ENCODE measurements at regions not wholly inside any gene's neighbourhood (a gene's known extent, or its start where the extent isn't known, plus 50 kb on each side); places are given as distances from the start of the nearest gene placed in this dataset.
"Not testable (repeated sequence)": the region's sequence is repeated elsewhere in the genome, so short reads cannot be mapped to it uniquely, and the experiment has no call there.

DNA sequence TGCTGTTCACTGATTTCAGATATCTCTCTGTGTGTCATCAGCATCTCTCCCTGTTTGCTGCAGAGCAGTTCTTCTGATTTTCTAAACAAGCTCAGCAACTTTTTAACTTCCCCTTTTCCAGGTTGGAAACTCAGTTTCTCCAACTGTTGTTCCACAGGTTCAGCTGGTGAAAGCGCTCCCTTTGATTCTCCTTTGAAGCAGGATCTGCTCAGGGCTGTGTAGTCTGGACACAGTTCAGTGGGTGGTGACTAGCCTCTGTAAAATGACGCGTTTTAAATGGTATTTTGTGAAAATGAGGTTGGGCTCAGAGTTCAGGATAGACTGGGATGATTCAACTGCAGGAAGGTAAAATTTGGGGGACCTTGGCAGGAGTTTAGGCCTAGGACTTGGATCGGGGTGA lies 106.3 kb downstream of the TRIM43 start:
- ChIA-PET POLR2A (no interaction called here), CTCF (no interaction called here)
- H3K36me3 Mint-ChIP-seq (ENCODE audit: low read depth): no peaks in the 10 kb centered on the region
- H3K27ac Mint-ChIP-seq: no peak overlapping the region
- no peaks in the 10 kb centered on the region for H3K4me1 Mint-ChIP-seq
- DNase-seq: no peak
- no peak overlapping the region for H3K4me3 Mint-ChIP-seq
- H3K27me3 Mint-ChIP-seq: peaks cover 23% of the 10 kb centered on the region
- H3K9me3 Mint-ChIP-seq: no peaks in the 10 kb centered on the region

DNA sequence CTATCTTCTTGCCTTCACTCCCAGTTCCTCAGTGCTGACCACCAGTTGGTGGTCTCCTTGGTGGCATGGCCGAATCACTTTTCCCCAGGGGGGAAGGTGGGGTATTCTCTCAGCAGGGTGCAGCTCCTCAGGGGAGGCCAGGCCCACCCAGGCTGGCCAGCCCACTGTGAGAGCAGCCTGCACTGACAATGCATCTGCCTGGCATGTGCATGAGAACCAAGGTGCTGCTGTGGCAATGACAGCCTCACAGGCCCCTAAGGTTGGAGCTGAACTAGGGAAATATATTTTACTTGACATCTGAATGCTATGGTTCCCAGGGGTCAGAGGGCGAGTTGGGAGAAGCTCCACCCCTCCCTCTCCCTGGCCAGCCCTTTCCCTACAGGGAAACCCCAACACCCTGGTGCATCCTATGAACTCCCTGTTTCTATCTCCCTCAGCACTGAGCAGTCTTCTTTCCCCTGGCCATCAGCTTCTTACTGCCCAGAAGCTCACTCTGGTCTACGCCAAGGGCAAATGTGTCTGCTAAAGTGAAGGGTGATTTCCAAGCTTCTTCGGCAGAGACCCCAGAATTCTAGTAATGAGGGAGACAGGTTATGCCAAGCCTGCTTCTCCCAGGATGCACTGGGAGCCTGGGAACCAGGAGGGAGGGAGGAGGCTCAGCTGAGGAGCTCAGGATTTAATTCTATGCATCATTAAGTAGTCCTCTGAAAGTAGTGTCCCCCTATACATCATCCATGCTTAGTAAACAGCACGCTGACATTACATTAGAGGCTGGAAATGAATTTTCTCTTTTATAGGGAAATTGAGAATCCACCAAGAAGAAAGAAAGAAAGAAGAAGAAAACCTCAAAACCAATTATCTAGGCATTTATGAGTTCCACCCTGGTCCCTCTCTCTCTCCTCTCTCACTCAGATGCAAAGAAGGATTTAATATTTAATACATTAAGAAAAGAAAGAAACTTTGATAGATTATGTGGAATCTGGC lies 107.7 kb downstream of the TRIM43 start:
- CTCF ChIA-PET: not testable (repeated sequence)
- peaks cover 27% of the 10 kb centered on the region for H3K27me3 Mint-ChIP-seq

DNA sequence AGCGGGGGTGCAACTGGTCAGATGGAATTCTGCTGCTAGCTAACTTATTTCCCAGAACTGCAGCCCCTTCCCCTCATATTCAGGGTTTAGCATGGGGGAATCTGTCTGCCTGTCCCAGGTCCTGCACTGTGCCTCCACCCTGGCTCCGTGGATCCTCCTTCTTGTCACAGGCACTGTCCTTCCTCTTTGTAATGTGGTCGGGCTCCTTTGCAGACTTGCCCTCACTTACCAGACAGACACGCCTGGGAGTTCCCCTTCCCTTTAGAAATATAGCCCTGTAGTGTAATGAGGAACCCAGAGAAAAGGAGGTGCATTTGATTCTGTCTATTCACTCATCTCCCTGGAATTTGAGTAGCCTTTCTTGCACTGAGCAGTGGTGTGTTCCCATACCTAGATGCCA lies 108.7 kb downstream of the TRIM43 start:
- ChIA-PET POLR2A (no interaction called here), CTCF (no interaction called here)
- Mint-ChIP-seq H3K4me3 (no peak overlapping the region), H3K9me3 (no peaks in the 10 kb centered on the region), H3K36me3 (ENCODE audit: low read depth) (no peaks in the 10 kb centered on the region), H3K27me3 (peaks cover 27% of the 10 kb centered on the region), H3K27ac (no peak overlapping the region), H3K4me1 (no peaks in the 10 kb centered on the region)
- DNase-seq: no peak

More for the DNA sequence above, 107.7 kb downstream of the TRIM43 start:
- H3K36me3 Mint-ChIP-seq (ENCODE audit: low read depth); POLR2A ChIA-PET; H3K4me3 Mint-ChIP-seq; DNase-seq; H3K9me3 Mint-ChIP-seq; H3K27ac Mint-ChIP-seq; H3K4me1 Mint-ChIP-seq: not testable (repeated sequence)

DNA sequence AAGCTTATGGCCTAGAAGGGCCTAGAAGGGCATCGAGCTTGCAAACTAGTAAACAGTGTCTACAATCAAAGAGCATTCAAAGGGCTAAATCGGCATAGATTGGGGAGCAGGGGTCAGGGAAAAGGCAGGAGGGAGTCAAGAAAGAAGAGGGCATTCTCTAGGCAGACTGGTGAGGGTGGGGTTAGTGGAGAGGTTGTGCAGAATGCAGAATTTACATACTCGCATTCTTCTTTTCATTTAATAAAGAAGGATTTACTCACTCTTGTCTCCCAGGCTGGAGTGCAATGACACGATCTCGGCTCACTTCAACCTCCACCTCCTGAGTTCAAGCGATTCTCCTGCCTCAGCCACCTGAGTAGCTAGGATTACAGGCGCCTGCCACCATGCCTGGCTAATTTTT lies 110.7 kb downstream of the TRIM43 start:
- ChIA-PET CTCF (no interaction called here), POLR2A (no interaction called here)
- no peaks in the 10 kb centered on the region for H3K9me3 Mint-ChIP-seq
- no peak overlapping the region for H3K4me3 Mint-ChIP-seq
- no peak for DNase-seq
- no peaks in the 10 kb centered on the region for H3K36me3 Mint-ChIP-seq (ENCODE audit: low read depth)
- peaks cover 18% of the 10 kb centered on the region for H3K27me3 Mint-ChIP-seq
- no peak overlapping the region for H3K27ac Mint-ChIP-seq
- H3K4me1 Mint-ChIP-seq: no peaks in the 10 kb centered on the region

DNA sequence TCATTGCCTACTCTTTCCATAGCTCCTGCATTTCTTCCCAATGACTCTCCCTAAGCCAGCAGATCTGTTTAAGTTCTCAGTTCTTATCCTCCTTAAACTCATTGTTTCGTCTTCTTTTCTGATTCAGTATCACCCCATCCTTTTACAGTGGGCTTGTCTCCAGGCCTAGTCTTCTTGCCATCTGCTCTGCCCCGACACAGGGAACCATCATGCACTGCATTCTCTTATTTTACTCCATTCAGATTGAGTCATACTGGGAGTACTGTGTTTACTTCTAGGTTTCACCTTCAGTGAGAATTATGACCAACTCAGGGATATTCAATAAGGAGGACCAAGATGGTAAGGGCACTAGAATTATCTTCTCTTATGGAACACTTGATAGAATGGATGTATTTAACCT lies 115.4 kb downstream of the TRIM43 start:
- H3K27ac Mint-ChIP-seq; H3K36me3 Mint-ChIP-seq (ENCODE audit: low read depth); DNase-seq; CTCF ChIA-PET; H3K4me3 Mint-ChIP-seq; H3K9me3 Mint-ChIP-seq; H3K4me1 Mint-ChIP-seq; POLR2A ChIA-PET: not testable (repeated sequence)
- peaks cover 12% of the 10 kb centered on the region for H3K27me3 Mint-ChIP-seq

DNA sequence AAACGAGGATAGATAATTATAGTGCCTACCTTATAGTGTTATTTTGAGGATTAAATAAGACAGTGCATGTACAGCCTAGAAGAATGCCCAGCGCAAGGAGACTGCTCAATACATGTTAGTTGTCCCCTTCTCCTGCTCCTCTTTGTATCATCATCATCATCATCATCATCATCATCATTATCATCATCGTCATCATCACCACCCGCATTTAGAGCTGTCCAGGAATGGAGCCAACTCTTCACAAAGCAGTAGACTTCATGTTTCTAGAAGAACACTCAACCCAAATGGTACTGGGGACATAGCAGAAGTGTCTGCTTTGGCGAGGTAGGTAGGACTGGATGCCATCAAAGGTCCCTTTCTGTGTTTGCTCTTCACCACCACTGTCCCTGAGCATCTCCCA lies 116.0 kb downstream of the TRIM43 start:
- ChIA-PET CTCF (no interaction called here), POLR2A (no interaction called here)
- no peak for DNase-seq
- H3K4me3 Mint-ChIP-seq: no peak overlapping the region
- H3K27ac Mint-ChIP-seq: no peak overlapping the region
- no peaks in the 10 kb centered on the region for H3K36me3 Mint-ChIP-seq (ENCODE audit: low read depth)
- H3K4me1 Mint-ChIP-seq: no peaks in the 10 kb centered on the region
- no peaks in the 10 kb centered on the region for H3K9me3 Mint-ChIP-seq
- peaks cover 12% of the 10 kb centered on the region for H3K27me3 Mint-ChIP-seq

DNA sequence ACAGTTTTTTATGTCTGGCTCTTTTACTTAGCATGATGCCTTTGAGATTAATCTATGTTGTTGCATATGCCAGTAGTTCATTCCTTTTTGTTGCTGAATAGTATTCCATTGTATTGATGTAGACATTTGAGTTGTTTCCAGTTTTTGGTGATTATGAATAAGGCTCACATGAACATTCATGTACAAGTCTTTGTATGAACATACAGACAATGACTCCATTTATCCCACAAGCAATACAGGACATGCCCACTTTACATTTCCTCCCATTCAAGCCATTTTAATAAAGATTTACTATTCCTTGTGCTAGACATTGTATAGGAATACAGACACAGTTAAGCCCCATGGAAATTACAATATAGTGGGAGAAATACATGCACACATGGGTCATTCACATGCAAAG lies 118.0 kb downstream of the TRIM43 start:
- Mint-ChIP-seq H3K27ac (no peak overlapping the region), H3K9me3 (no peaks in the 10 kb centered on the region), H3K4me1 (no peaks in the 10 kb centered on the region), H3K36me3 (ENCODE audit: low read depth) (no peaks in the 10 kb centered on the region), H3K27me3 (peaks cover 5% of the 10 kb centered on the region), H3K4me3 (no peak overlapping the region)
- no peak for DNase-seq
- CTCF ChIA-PET: no interaction called here
- POLR2A ChIA-PET: no interaction called here

DNA sequence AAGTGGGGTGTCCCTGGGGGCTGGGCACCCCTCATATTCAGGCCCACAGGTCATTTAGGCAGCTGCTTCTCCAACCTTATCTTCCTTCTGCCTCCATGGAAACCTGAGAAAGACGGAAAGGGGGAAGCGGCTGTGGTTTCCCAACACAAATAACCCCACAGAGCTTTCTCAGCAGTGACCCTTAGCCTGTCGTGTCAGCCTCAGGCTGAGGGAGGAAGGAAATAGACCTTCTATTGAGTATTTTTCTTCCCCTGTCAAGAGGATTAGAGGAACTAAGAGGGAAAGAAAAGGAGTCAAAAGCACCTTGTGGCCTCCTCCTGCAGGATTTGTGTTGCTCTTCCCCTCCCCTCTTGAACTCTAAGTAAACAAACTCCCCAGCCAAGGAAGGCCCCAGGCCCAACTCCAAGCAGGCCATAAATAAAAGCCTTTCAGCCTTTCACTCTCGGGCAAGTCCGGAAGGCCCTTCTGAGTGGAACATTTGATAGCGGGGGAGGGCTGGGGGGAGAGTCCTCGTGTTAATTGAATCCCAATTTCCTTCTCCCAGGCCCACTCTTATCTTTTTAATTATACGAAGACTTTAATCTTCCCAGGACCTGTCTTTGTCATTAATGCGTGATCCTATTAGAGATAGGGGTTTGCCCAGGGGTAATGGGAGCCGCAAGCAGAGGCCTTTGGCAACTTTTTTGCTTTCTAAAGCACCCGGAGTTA lies 121.8 kb downstream of the TRIM43 start:
- H3K27me3 Mint-ChIP-seq; H3K4me1 Mint-ChIP-seq; H3K36me3 Mint-ChIP-seq (ENCODE audit: low read depth); CTCF ChIA-PET; H3K4me3 Mint-ChIP-seq; POLR2A ChIA-PET; DNase-seq; H3K9me3 Mint-ChIP-seq; H3K27ac Mint-ChIP-seq: not testable (repeated sequence)

DNA sequence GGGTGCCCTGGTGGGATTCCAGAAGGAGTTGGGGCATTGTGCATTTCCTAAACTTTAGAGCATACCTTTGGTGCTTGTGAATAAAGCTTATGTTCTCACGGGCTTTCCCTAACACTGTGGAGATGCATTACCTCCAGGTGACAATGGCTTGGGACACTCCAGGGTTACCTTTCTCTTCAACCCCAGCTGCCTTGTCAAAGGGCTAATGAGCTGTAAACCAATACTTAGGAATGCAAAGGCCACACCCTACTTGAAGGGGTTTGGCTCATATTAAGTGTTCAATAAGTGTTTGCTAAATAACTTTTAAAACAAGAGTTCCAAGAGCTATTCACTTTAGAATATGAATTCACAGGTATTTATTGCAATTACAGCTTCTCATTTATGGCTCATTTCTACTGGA lies 122.6 kb downstream of the TRIM43 start:
- H3K4me1 Mint-ChIP-seq; H3K36me3 Mint-ChIP-seq (ENCODE audit: low read depth); H3K27me3 Mint-ChIP-seq; H3K4me3 Mint-ChIP-seq; DNase-seq; POLR2A ChIA-PET; H3K9me3 Mint-ChIP-seq; H3K27ac Mint-ChIP-seq; CTCF ChIA-PET: not testable (repeated sequence)

DNA sequence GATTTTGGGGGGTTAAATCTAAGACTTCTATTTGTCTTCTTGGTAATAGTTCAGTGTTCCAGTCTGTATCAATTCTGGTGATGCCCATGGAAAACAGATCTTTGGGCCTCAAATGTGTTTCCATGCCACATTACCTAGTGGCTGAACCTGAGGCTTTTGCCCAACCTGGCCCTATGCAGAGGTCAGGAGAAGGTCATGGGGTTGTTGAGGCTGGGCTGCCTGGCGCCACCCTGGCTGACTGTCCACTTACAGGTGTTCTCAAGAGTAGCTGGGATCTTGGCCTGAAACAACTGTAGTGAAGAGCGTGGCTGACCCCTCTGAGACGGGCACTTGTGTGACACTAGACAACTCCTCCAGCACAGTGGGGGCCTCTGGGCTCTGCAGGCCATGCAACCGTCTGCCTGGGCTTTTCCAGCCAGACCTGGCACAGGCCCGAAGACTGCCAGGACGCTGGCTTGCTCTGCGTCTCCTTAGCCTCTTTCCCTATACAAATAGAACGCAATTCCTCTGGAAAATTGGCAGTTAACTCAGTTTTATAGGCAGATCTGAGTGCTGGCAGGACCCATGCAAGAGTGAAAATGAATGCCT lies 127.8 kb downstream of the TRIM43 start:
- CTCF ChIA-PET: no interaction called here
- no peaks in the 10 kb centered on the region for H3K4me1 Mint-ChIP-seq
- no peak overlapping the region for H3K4me3 Mint-ChIP-seq
- H3K9me3 Mint-ChIP-seq: no peaks in the 10 kb centered on the region
- DNase-seq: no peak
- H3K27ac Mint-ChIP-seq: no peak overlapping the region
- peaks cover 4% of the 10 kb centered on the region for H3K27me3 Mint-ChIP-seq
- POLR2A ChIA-PET: no interaction called here
- H3K36me3 Mint-ChIP-seq (ENCODE audit: low read depth): no peaks in the 10 kb centered on the region

DNA sequence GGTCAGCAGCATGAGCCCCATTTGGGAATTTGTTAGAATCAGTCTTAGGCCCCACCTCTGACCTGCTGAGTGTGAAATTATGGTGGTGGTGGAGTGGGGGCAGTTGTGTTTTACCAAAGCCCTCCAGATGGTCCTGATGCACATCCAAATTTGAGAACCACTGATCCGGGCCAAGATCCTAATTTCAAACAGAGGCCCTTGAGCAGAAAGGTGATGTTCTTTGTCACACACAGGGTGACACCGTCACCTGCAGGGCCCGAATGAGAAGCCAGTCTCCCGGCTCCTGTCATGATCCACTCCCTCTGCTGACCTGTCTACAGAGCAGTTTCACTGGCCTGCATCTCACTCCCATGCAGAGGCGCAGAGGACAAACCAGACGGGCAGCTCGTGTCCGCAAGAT lies 129.9 kb downstream of the TRIM43 start:
- POLR2A ChIA-PET: no interaction called here
- DNase-seq: no peak

DNA sequence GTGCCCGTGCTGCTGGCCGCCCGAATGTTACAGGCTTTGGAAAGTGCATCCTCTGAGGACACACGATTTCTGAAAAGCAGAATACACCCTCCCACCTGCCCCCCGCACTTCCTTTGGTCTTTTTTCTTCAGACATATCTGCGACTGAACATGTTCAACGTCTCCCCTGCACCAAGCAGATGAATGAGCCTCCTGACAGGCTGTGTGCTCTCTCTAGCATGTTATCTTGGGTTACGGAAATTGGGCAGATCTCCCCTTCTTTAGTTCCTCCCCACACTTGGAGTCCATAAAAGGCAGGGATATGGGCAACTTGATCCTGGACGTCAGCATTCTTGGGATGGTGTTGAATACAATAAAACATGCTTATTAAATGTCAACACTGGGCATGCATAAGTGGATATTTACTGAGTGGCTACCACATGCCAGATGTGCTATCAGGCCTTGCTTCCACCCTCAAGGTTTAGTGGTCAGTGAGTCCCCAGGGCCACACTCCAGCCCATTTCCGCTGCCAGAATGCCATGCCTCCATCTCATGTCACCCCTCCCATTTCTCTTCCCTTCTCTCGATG lies 130.4 kb downstream of the TRIM43 start:
- Mint-ChIP-seq H3K4me3 (no peak overlapping the region), H3K9me3 (no peaks in the 10 kb centered on the region), H3K4me1 (no peaks in the 10 kb centered on the region), H3K36me3 (ENCODE audit: low read depth) (no peaks in the 10 kb centered on the region), H3K27ac (no peak overlapping the region), H3K27me3 (peaks cover 4% of the 10 kb centered on the region)
- POLR2A ChIA-PET: no interaction called here
- no peak for DNase-seq
- CTCF ChIA-PET: no interaction called here

More for the DNA sequence above, 129.9 kb downstream of the TRIM43 start:
- Mint-ChIP-seq H3K36me3 (ENCODE audit: low read depth) (no peaks in the 10 kb centered on the region), H3K27me3 (peaks cover 4% of the 10 kb centered on the region), H3K4me1 (no peaks in the 10 kb centered on the region), H3K4me3 (no peak overlapping the region), H3K27ac (no peak overlapping the region), H3K9me3 (no peaks in the 10 kb centered on the region)
- CTCF ChIA-PET: no interaction called here

DNA sequence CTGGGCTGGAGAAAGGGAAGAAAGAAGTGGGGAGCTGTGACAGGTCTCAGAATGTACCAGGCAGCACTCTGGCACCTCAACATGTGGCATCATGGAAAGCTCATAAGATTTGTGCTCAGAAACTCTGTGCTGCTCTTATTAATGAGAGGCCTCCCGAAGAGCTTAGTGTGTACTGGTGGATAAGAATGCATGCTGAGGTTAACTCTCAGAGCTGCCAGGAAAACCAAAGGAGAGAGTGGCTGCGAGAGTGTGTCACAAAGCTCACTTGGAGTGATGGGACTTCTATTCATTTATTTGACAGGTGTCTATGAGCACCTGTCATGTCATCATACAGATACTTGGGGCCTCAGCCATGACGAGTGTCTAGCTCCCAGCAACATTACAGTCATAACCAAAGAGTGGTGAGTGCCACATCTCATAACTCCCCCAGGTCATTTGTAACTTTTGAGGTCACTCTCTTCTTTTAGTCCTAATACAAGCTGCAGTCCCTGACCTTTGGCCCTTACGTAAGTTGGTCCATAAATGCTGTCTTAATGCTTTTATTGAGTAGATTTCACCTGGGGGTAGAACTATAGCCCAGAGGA lies 131.9 kb downstream of the TRIM43 start:
- CTCF ChIA-PET; H3K36me3 Mint-ChIP-seq (ENCODE audit: low read depth): not testable (repeated sequence)

More for the DNA sequence above, 131.9 kb downstream of the TRIM43 start:
- H3K27me3 Mint-ChIP-seq, POLR2A ChIA-PET, H3K27ac Mint-ChIP-seq, H3K4me3 Mint-ChIP-seq, H3K9me3 Mint-ChIP-seq, DNase-seq, H3K4me1 Mint-ChIP-seq: not testable (repeated sequence)

Data from activated CD4-positive, alpha-beta memory T cell treated with anti-CD3 and anti-CD28 coated beads, Interleukin-2, amount 10 ng/mL, durations not matched to agents 7 days and 5 days (primary cell).